ENCODE measurements at regions not wholly inside any gene's neighbourhood (a gene's known extent, or its start where the extent isn't known, plus 50 kb on each side); places are given as distances from the start of the nearest gene placed in this dataset.

DNA sequence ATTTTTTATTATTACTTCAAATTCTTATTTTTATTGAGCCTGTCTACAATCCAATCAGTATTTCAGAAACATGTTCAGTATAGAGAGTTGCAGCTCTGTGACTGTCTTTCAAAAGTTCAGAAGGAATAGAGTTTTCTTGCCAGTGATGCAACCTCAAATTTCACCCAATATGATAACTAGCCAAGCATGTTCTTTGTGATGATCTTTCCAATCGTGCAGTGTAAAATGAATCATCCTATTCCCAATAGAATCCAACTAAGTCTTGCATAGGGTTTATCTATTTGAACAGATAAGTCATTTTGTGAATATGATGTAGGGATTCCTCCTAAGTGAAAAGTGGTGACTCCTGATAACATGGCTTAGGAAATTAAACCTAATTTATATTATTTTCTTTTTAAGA, 937.8 kb downstream of the KCNJ2 start:
- Histone ChIP-seq H3K9me3 (ENCODE audit: low read length) (no peaks in the 10 kb centered on the region), H3K4me3 (ENCODE audit: low read length) (no peak overlapping the region), H3K36me3 (ENCODE audit: insufficient read depth, low read length) (no peaks in the 10 kb centered on the region), H3K27ac (ENCODE audit: low read depth, low read length) (no peak overlapping the region), H3K4me1 (ENCODE audit: insufficient read depth, low read length) (no peaks in the 10 kb centered on the region), H3K27me3 (ENCODE audit: insufficient read depth, low read length, poor library complexity, severe bottlenecking) (no peaks in the 10 kb centered on the region)
- POLR2A ChIA-PET, result no interaction called here
- H3K27ac Mint-ChIP-seq, result no peak overlapping the region
- no peaks in the 10 kb centered on the region for H3K36me3 Mint-ChIP-seq
- H3K9me3 Mint-ChIP-seq, result peaks cover 0 to 24% (median 2%) of the 10 kb centered on the region in 5 donors
- no peak for DNase-seq
- CTCF ChIA-PET, result no interaction called here
- H3K27me3 Mint-ChIP-seq, result no peaks in the 10 kb centered on the region
- no peak overlapping the region for H3K4me3 Mint-ChIP-seq
- no peaks in the 10 kb centered on the region for H3K4me1 Mint-ChIP-seq

- Mint-ChIP-seq H3K4me3 (no peak overlapping the region), H3K27me3 (no peaks in the 10 kb centered on the region)
- CTCF ChIA-PET, result no interaction called here
Observed at GRCh38 chr17:71109697-71110096, 940.4 kb downstream of the KCNJ2 start.

DNA sequence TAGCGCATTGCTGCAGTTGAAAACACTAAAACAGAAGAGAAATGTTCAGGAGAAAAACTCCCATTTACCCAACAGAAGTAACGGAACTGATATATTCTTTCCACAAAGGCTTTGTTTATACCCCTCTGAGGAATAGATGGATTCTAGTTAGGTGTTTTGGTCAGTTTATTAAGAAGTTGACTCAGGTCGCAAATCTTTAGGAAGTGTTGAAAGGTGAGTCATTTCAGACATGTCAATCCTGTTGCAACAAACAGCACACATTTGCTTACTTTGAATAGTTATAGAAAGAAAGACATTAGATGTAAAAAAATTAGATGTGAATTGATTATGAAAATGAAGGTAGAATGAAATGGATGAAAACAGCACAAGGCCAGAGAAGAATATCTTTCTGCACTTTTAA, 941.0 kb downstream of the KCNJ2 start:
- H3K27me3 ChIP-seq (ENCODE audit: insufficient read depth, low read length, poor library complexity, severe bottlenecking), result no peaks in the 10 kb centered on the region
- H3K4me1 ChIP-seq (ENCODE audit: insufficient read depth, low read length), result no peaks in the 10 kb centered on the region
- H3K9me3 ChIP-seq (ENCODE audit: low read length), result no peaks in the 10 kb centered on the region
- no peaks in the 10 kb centered on the region for H3K27me3 Mint-ChIP-seq
- no peak overlapping the region for H3K4me3 Mint-ChIP-seq
- no peak overlapping the region for H3K4me3 ChIP-seq (ENCODE audit: low read length)
- no peak for DNase-seq
- ChIA-PET POLR2A (no interaction called here), CTCF (no interaction called here)
- no peaks in the 10 kb centered on the region for H3K36me3 Mint-ChIP-seq
- no peak overlapping the region for H3K27ac Mint-ChIP-seq
- H3K4me1 Mint-ChIP-seq, result no peaks in the 10 kb centered on the region
- no peaks in the 10 kb centered on the region for H3K36me3 ChIP-seq (ENCODE audit: insufficient read depth, low read length)
- H3K27ac ChIP-seq (ENCODE audit: low read depth, low read length), result no peak overlapping the region
- peaks cover 0 to 21% (median 6%) of the 10 kb centered on the region in 5 donors for H3K9me3 Mint-ChIP-seq

More at GRCh38 chr17:71109697-71110096, 940.4 kb downstream of the KCNJ2 start:
- Mint-ChIP-seq H3K36me3 (no peaks in the 10 kb centered on the region), H3K9me3 (peaks cover 1 to 16% (median 6%) of the 10 kb centered on the region in 5 donors), H3K27ac (no peak overlapping the region), H3K4me1 (no peaks in the 10 kb centered on the region)
- DNase-seq, result no peak
- POLR2A ChIA-PET, result no interaction called here
- H3K9me3 ChIP-seq (ENCODE audit: low read length), result no peaks in the 10 kb centered on the region
- no peak overlapping the region for H3K27ac ChIP-seq (ENCODE audit: low read depth, low read length)
- no peak overlapping the region for H3K4me3 ChIP-seq (ENCODE audit: low read length)
- no peaks in the 10 kb centered on the region for H3K27me3 ChIP-seq (ENCODE audit: insufficient read depth, low read length, poor library complexity, severe bottlenecking)
- no peaks in the 10 kb centered on the region for H3K4me1 ChIP-seq (ENCODE audit: insufficient read depth, low read length)
- H3K36me3 ChIP-seq (ENCODE audit: insufficient read depth, low read length), result no peaks in the 10 kb centered on the region

- Mint-ChIP-seq H3K4me1 (no peaks in the 10 kb centered on the region), H3K27me3 (no peaks in the 10 kb centered on the region), H3K9me3 (peaks cover 0 to 21% (median 6%) of the 10 kb centered on the region in 5 donors), H3K4me3 (no peak overlapping the region), H3K36me3 (no peaks in the 10 kb centered on the region), H3K27ac (no peak overlapping the region)
- no peak for DNase-seq
- CTCF ChIA-PET, result no interaction called here
- Histone ChIP-seq H3K9me3 (ENCODE audit: low read length) (no peaks in the 10 kb centered on the region), H3K4me1 (ENCODE audit: insufficient read depth, low read length) (no peaks in the 10 kb centered on the region), H3K27me3 (ENCODE audit: insufficient read depth, low read length, poor library complexity, severe bottlenecking) (no peaks in the 10 kb centered on the region), H3K4me3 (ENCODE audit: low read length) (no peak overlapping the region), H3K36me3 (ENCODE audit: insufficient read depth, low read length) (no peaks in the 10 kb centered on the region), H3K27ac (ENCODE audit: low read depth, low read length) (no peak overlapping the region)
- POLR2A ChIA-PET, result no interaction called here
Observed at GRCh38 chr17:71111460-71111859, 942.1 kb downstream of the KCNJ2 start.

GRCh38 chr17:71111934-71112333, 942.6 kb downstream of the KCNJ2 start:
- H3K27ac ChIP-seq (ENCODE audit: low read depth, low read length), result no peak overlapping the region
- H3K36me3 Mint-ChIP-seq, result no peaks in the 10 kb centered on the region
- H3K27me3 ChIP-seq (ENCODE audit: insufficient read depth, low read length, poor library complexity, severe bottlenecking), result no peaks in the 10 kb centered on the region
- peaks cover 0 to 21% (median 6%) of the 10 kb centered on the region in 5 donors for H3K9me3 Mint-ChIP-seq
- POLR2A ChIA-PET, result no interaction called here
- H3K4me1 ChIP-seq (ENCODE audit: insufficient read depth, low read length), result no peaks in the 10 kb centered on the region
- CTCF ChIA-PET, result no interaction called here
- no peak overlapping the region for H3K4me3 ChIP-seq (ENCODE audit: low read length)
- no peaks in the 10 kb centered on the region for H3K9me3 ChIP-seq (ENCODE audit: low read length)
- no peaks in the 10 kb centered on the region for H3K27me3 Mint-ChIP-seq
- no peaks in the 10 kb centered on the region for H3K36me3 ChIP-seq (ENCODE audit: insufficient read depth, low read length)
- H3K4me1 Mint-ChIP-seq, result no peaks in the 10 kb centered on the region
- no peak overlapping the region for H3K27ac Mint-ChIP-seq
- no peak overlapping the region for H3K4me3 Mint-ChIP-seq
- no peak for DNase-seq

DNA sequence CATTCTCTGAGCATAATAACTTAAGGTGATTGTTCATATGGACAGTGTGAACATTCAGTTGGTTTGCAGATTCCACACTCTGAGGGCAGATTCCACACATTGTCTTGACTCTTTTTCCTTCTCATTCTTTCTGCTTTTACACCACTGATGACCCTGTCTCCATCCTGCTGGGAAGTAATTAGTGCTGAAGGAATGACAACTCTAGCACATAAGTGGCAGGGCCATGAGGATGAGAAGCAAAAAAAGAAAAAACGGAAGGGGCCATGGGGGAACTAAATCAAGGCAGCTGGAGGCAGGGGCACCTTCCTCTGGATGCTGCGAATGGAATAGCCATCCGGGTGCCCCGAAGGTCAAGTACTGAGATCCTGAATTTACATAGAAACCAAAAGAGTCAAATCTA, 944.0 kb downstream of the KCNJ2 start:
- POLR2A ChIA-PET, result no interaction called here
- CTCF ChIA-PET, result no interaction called here
- no peak overlapping the region for H3K4me3 Mint-ChIP-seq
- Histone ChIP-seq H3K9me3 (ENCODE audit: low read length) (no peaks in the 10 kb centered on the region), H3K36me3 (ENCODE audit: insufficient read depth, low read length) (no peaks in the 10 kb centered on the region), H3K27me3 (ENCODE audit: insufficient read depth, low read length, poor library complexity, severe bottlenecking) (no peaks in the 10 kb centered on the region), H3K4me3 (ENCODE audit: low read length) (no peak overlapping the region), H3K4me1 (ENCODE audit: insufficient read depth, low read length) (no peaks in the 10 kb centered on the region), H3K27ac (ENCODE audit: low read depth, low read length) (no peak overlapping the region)
- DNase-seq, result no peak
- H3K36me3 Mint-ChIP-seq, result no peaks in the 10 kb centered on the region
- no peaks in the 10 kb centered on the region for H3K4me1 Mint-ChIP-seq
- peaks cover 0 to 21% (median 6%) of the 10 kb centered on the region in 5 donors for H3K9me3 Mint-ChIP-seq
- no peak overlapping the region for H3K27ac Mint-ChIP-seq
- H3K27me3 Mint-ChIP-seq, result no peaks in the 10 kb centered on the region

DNA sequence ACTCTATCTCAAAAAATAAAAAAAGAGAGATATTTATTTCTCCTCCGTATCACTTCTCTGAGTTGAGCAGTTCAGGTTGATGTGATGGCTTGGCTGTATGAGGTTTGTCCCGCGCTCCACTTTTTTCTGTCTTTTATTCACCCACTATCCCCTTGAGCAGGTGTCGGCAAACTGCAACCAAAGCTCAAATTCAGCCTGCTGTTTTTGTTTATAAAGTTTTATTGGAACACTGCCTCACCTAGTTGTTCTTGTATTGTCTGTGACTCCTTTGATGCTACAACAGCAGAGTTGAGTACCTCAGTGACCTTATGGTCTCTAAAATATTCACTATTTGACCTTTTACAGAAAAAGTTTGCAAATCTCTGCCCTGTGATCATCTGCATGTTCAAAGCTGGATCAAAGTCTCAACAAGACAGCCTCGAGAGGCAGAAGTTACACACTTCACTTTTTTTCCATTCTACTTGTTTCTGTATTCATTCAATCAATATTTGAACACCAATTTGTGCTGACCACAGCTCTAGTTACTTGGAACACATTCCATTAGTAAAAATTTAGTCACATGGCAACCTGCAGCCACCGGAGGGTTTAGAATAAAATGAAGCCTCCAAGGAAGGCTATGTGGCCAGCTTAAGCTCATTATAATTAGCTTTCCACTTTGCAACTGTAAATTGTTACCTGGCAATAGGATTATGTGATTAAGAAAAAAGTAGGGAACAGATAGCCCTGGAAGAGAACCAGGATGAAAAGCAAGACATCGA, 945.8 kb downstream of the KCNJ2 start:
- POLR2A ChIA-PET, result no interaction called here
- no peak for DNase-seq
- Mint-ChIP-seq H3K27ac (no peak overlapping the region), H3K9me3 (peaks cover 2 to 21% (median 4%) of the 10 kb centered on the region in 5 donors), H3K27me3 (no peaks in the 10 kb centered on the region), H3K4me1 (no peaks in the 10 kb centered on the region), H3K4me3 (no peak overlapping the region), H3K36me3 (no peaks in the 10 kb centered on the region)
- CTCF ChIA-PET, result interaction anchor here (0.7 kb wide), 1 partner anchor 11 kb away, joined by 3 read pairs; no protein-coding TSS in a partner anchor
- H3K9me3 ChIP-seq (ENCODE audit: low read length), result no peaks in the 10 kb centered on the region
- H3K36me3 ChIP-seq (ENCODE audit: insufficient read depth, low read length), result no peaks in the 10 kb centered on the region
- no peak overlapping the region for H3K4me3 ChIP-seq (ENCODE audit: low read length)
- no peaks in the 10 kb centered on the region for H3K27me3 ChIP-seq (ENCODE audit: insufficient read depth, low read length, poor library complexity, severe bottlenecking)
- no peak overlapping the region for H3K27ac ChIP-seq (ENCODE audit: low read depth, low read length)
- H3K4me1 ChIP-seq (ENCODE audit: insufficient read depth, low read length), result no peaks in the 10 kb centered on the region

DNA sequence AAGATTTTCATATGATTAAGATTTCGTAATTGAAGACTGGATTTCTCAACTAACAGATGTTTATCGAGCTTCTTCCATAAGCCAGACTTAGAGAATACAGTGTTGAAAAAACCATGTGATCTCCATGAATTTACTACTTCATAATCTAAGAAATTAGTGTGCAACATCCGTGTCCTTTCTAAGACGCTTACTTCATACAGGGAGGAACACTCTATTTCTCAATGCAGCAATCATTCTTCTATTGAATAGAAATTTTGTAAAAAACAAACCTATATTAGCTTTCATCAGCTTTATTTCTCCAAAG, 946.3 kb downstream of the KCNJ2 start:
- POLR2A ChIA-PET, result no interaction called here
- CTCF ChIA-PET, result interaction anchor here (0.7 kb wide), 1 partner anchor 11 kb away, joined by 3 read pairs; no protein-coding TSS in a partner anchor
- Mint-ChIP-seq H3K27me3 (no peaks in the 10 kb centered on the region), H3K4me3 (no peak overlapping the region), H3K27ac (no peak overlapping the region), H3K36me3 (no peaks in the 10 kb centered on the region), H3K9me3 (peaks cover 0 to 21% (median 4%) of the 10 kb centered on the region in 5 donors), H3K4me1 (no peaks in the 10 kb centered on the region)
- Histone ChIP-seq H3K4me3 (ENCODE audit: low read length) (no peak overlapping the region), H3K27ac (ENCODE audit: low read depth, low read length) (no peak overlapping the region), H3K36me3 (ENCODE audit: insufficient read depth, low read length) (no peaks in the 10 kb centered on the region), H3K27me3 (ENCODE audit: insufficient read depth, low read length, poor library complexity, severe bottlenecking) (no peaks in the 10 kb centered on the region), H3K4me1 (ENCODE audit: insufficient read depth, low read length) (no peaks in the 10 kb centered on the region), H3K9me3 (ENCODE audit: low read length) (no peaks in the 10 kb centered on the region)
- no peak for DNase-seq

Data from CD8-positive, alpha-beta memory T cell (primary cell).